22Rv1 (cell line): ENCODE measurements at regions not wholly inside any gene's neighbourhood (a gene's known extent, or its start where the extent isn't known, plus 50 kb on each side); places are given as distances from the start of the nearest gene placed in this dataset.

ENCODE experiments used
- CTCF ChIP-seq: fragments of 450-650 bp; IDR thresholded peaks from 2 replicates; pipeline ENCODE4 v1.5.1; 2017; ENCODE audit warnings: mild to moderate bottlenecking
- ZFX ChIP-seq: fragments of 450-650 bp; IDR thresholded peaks from 2 replicates; pipeline ENCODE4 v1.6.1; 2017; ENCODE audit warnings: antibody characterized with exemption, borderline replicate concordance

- TF ChIP-seq CTCF, result no peak
- TF ChIP-seq ZFX, result no peak
Measured at GRCh38 chr2:228426502-228427216, 245.2 kb upstream of the SPHKAP start.
